Tibial nerve (tissue), 4 donors: ENCODE measurements at regions not wholly inside any gene's neighbourhood (a gene's known extent, or its start where the extent isn't known, plus 50 kb on each side); places are given as distances from the start of the nearest gene placed in this dataset.
"Not testable (repeated sequence)": the region's sequence is repeated elsewhere in the genome, so short reads cannot be mapped to it uniquely, and the experiment has no call there.

ENCODE experiments used
- DNase-seq, 2 donors: peaks; one replicate each; pipeline ENCODE4 v3.0.0-alpha.2; 2019; ENCODE audit warnings: low spot score in 2 of 2
- H3K27ac ChIP-seq, 4 donors: fragments of 200-600 bp; sonication (generic) in 3 of 4; one replicate each; pipeline ENCODE4 v1.5.1; 2017 to 2019; ENCODE audit warnings: mild to moderate bottlenecking in 1 of 4
- H3K27me3 ChIP-seq, 2 donors: fragments of 200-600 bp; sonication (generic) in 1 of 2; one replicate each; pipeline versions ENCODE4 v1.5.1 to v1.6.0; 2017 to 2019
- H3K36me3 ChIP-seq, 3 donors: fragments of 200-600 bp; sonication (generic); one replicate each; pipeline ENCODE4 v1.5.1; 2018 to 2019
- H3K4me1 ChIP-seq, 4 donors: fragments of 200-600 bp; sonication (generic) in 3 of 4; one replicate each; pipeline ENCODE4 v1.5.1; 2017 to 2019
- H3K4me3 ChIP-seq, 4 donors: fragments of 200-600 bp; sonication (generic) in 3 of 4; one replicate each; pipeline ENCODE4 v1.5.1; 2017 to 2019; ENCODE audit warnings: mild to moderate bottlenecking in 1 of 4, moderate library complexity in 1 of 4
- H3K9me3 ChIP-seq, 4 donors: fragments of 200-600 bp; sonication (generic) in 3 of 4; one replicate each; pipeline ENCODE4 v1.5.1; 2017 to 2019
- EP300 ChIP-seq, 2 donors: sonication (generic); formaldehyde crosslinking; IDR thresholded peaks; one replicate each; pipeline ENCODE4 v1.6.1; 2017; ENCODE audit warnings: antibody characterized with exemption in 2 of 2, mild to moderate bottlenecking in 1 of 2
- POLR2A ChIP-seq, 2 donors: fragments of 450-650 bp; IDR thresholded peaks; one replicate each; pipeline ENCODE4 v1.6.1; 2017; ENCODE audit warnings: antibody characterized with exemption in 2 of 2, mild to moderate bottlenecking in 2 of 2, moderate library complexity in 2 of 2
- WGBS, 2 donors: methylation state at CpG; one replicate each; pipeline ENCODE4 v1.1.5; 2018; 5-methylcytosine and 5-hydroxymethylcytosine counted together
- TF ChIP-seq, protein P1 (sequence below), 5 experiments: fragments of 200-600 bp in 3 of 5; fragments of 450-650 bp in 2 of 5; sonication (generic) in 3 of 5; IDR thresholded peaks; one replicate each; pipeline ENCODE4 v1.5.1; 2016 to 2019; ENCODE audit warnings: antibody characterized with exemption in 5 of 5, mild to moderate bottlenecking in 3 of 5, moderate library complexity in 2 of 5

DNA sequence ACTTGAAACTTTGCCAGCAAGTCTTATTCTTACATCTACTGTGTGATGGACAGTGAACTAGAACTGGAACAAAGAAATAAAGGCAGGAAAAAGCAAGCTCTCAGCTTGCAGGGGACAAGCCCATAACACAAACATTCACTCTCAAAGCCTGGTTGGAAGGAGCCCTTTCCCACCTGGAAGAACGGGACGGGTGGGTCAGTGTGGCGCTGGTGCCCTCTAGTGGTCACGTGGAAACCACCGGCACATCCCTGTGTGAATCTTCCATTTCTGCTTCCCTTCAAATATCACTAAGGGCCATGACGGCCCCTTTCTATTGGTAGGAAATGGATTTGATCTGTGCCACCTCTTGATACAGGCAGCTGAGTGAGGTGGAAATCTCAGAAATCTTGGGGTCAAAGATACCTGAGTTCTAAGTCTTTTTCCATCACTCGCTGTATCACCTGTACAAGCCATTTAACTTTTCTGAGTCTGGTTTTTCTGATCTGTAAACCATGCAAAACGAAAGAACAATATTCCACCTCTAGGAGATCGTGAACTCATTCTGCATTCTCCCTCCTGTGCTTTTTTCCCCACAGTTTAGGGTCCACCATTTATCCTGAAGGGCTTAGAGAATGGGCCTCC, 211.6 kb downstream of the MSX2 start:
- H3K9me3 ChIP-seq, result peaks cover 0 to 14% (median 0%) of the 10 kb centered on the region in 4 donors
- no peaks in the 10 kb centered on the region for H3K36me3 ChIP-seq
- H3K27me3 ChIP-seq, result peaks cover 0 to 15% of the 10 kb centered on the region in 2 donors
- H3K4me1 ChIP-seq, result peaks cover 0 to 8% (median 0%) of the 10 kb centered on the region in 4 donors
- TF ChIP-seq, protein P1, sequence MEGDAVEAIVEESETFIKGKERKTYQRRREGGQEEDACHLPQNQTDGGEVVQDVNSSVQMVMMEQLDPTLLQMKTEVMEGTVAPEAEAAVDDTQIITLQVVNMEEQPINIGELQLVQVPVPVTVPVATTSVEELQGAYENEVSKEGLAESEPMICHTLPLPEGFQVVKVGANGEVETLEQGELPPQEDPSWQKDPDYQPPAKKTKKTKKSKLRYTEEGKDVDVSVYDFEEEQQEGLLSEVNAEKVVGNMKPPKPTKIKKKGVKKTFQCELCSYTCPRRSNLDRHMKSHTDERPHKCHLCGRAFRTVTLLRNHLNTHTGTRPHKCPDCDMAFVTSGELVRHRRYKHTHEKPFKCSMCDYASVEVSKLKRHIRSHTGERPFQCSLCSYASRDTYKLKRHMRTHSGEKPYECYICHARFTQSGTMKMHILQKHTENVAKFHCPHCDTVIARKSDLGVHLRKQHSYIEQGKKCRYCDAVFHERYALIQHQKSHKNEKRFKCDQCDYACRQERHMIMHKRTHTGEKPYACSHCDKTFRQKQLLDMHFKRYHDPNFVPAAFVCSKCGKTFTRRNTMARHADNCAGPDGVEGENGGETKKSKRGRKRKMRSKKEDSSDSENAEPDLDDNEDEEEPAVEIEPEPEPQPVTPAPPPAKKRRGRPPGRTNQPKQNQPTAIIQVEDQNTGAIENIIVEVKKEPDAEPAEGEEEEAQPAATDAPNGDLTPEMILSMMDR (IDR thresholded peaks at IDR 0.05), result peak; percentile 66 to 73 (median 68)
- TF ChIP-seq EP300 (IDR thresholded peaks at IDR 0.05) (no peak), POLR2A (IDR thresholded peaks at IDR 0.05) (no peak)
- H3K4me3 ChIP-seq, result no peak overlapping the region
- DNase-seq, result peak in 1 of 2 donors; percentile 54
- 26 to 27% methylated on average over 9 of the region's 9 CpGs for WGBS, 2 donors
- H3K27ac ChIP-seq, result no peak overlapping the region

GRCh38 chr5:174931033-174931432, 206.7 kb downstream of the MSX2 start:
- not testable (repeated sequence) for H3K27me3 ChIP-seq, H3K4me3 ChIP-seq, DNase-seq, H3K4me1 ChIP-seq, H3K36me3 ChIP-seq, H3K27ac ChIP-seq
- WGBS, 2 donors, result 92 to 97% methylated on average over 4 of the region's 4 CpGs
- peaks cover 0 to 14% (median 0%) of the 10 kb centered on the region in 4 donors for H3K9me3 ChIP-seq

- Histone ChIP-seq H3K9me3 (no peaks in the 10 kb centered on the region), H3K27me3 (no peaks in the 10 kb centered on the region), H3K4me1 (peaks cover 0 to 3% (median 0%) of the 10 kb centered on the region in 4 donors), H3K4me3 (no peak overlapping the region), H3K36me3 (no peaks in the 10 kb centered on the region), H3K27ac (no peak overlapping the region)
- WGBS, 2 donors, result 75 to 79% methylated on average over 1 of the region's 1 CpG
- TF ChIP-seq EP300 (IDR thresholded peaks at IDR 0.05) (no peak), POLR2A (IDR thresholded peaks at IDR 0.05) (no peak)
- TF ChIP-seq, protein P1 (IDR thresholded peaks at IDR 0.05), result no peak
- no peak for DNase-seq
Observed at GRCh38 chr5:174925586-174925985, 201.2 kb downstream of the MSX2 start.

GRCh38 chr5:174922955-174923354, 198.6 kb downstream of the MSX2 start:
- H3K27me3 ChIP-seq, result no peaks in the 10 kb centered on the region
- no peak for DNase-seq
- H3K4me3 ChIP-seq, result no peak overlapping the region
- H3K9me3 ChIP-seq, result no peaks in the 10 kb centered on the region
- TF ChIP-seq, protein P1 (IDR thresholded peaks at IDR 0.05), result no peak
- TF ChIP-seq EP300 (IDR thresholded peaks at IDR 0.05) (no peak), POLR2A (IDR thresholded peaks at IDR 0.05) (no peak)
- no peak overlapping the region for H3K27ac ChIP-seq
- 93 to 96% methylated on average over 20 of the region's 20 CpGs for WGBS, 2 donors
- H3K4me1 ChIP-seq, result peaks cover 0 to 3% (median 0%) of the 10 kb centered on the region in 4 donors
- H3K36me3 ChIP-seq, result no peaks in the 10 kb centered on the region

DNA sequence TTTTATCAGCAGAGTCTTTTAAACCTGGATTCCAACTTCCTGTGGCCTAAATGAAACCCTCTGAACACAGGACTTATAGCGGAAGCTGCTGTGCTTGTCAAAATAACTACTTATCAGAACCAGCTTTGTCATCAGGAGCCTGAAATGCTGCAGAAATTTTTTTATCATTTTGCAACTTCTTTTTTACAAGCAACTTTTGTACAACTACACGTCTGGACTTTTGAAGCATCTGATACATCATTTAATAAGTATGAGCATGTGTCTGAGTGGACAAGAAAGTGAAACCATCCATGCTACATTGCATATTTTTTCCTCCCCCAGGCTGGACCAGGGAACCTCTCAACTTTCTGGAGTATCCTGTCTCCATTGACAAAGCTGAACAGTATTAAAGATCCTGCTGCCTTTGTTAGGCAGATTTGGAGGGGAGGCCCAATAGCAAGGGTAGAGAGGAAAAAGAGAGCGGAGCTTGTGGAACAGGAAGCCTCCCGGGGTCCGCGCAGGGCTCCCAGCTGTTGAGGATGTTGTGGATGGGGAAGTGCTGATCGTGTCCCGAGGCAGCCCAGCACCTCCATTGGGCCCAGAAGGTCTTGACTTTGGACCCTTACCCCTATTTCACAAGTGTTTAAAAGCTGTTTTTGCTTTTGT, 196.6 kb downstream of the MSX2 start:
- no peaks in the 10 kb centered on the region for H3K36me3 ChIP-seq
- TF ChIP-seq, protein P1 (IDR thresholded peaks at IDR 0.05), result no peak
- no peak for TF ChIP-seq POLR2A (IDR thresholded peaks at IDR 0.05)
- TF ChIP-seq EP300 (IDR thresholded peaks at IDR 0.05), result no peak
- H3K9me3 ChIP-seq, result no peaks in the 10 kb centered on the region
- DNase-seq, result no peak
- no peak overlapping the region for H3K4me3 ChIP-seq
- H3K27ac ChIP-seq, result no peak overlapping the region
- H3K4me1 ChIP-seq, result peaks cover 0 to 3% (median 0%) of the 10 kb centered on the region in 4 donors
- WGBS, 2 donors, result 39 to 48% methylated on average over 8 of the region's 8 CpGs
- H3K27me3 ChIP-seq, result no peaks in the 10 kb centered on the region
